Chondrocyte (in vitro differentiated cells): ENCODE measurements at regions not wholly inside any gene's neighbourhood (a gene's known extent, or its start where the extent isn't known, plus 50 kb on each side); places are given as distances from the start of the nearest gene placed in this dataset.

Experiments
- DNase-seq: peaks from one replicate; pipeline ENCODE4 v3.0.0; 2021; ENCODE audit warnings: mixed read lengths, low spot score
- H3K27ac Mint-ChIP-seq: one replicate; pipeline ENCODE4 v1.8.0; 2021; ENCODE audit warnings: mild to moderate bottlenecking, moderate library complexity, mixed read lengths; ENCODE audit not compliant: unreplicated experiment
- H3K27me3 Mint-ChIP-seq: 2 replicates; pipeline ENCODE4 v1.8.0; 2021; ENCODE audit warnings: low read depth, mixed read lengths
- H3K36me3 Mint-ChIP-seq: 2 replicates; pipeline ENCODE4 v1.8.0; 2021; ENCODE audit warnings: low read depth, mixed read lengths
- H3K4me1 Mint-ChIP-seq: 2 replicates; pipeline ENCODE4 v1.8.0; 2021; ENCODE audit warnings: low read depth, mild to moderate bottlenecking, mixed read lengths
- H3K4me3 Mint-ChIP-seq: one replicate; pipeline ENCODE4 v1.8.0; 2021; ENCODE audit warnings: mild to moderate bottlenecking, moderate library complexity, mixed read lengths; ENCODE audit not compliant: unreplicated experiment
- H3K9me3 Mint-ChIP-seq: 2 replicates; pipeline ENCODE4 v1.8.0; 2021; ENCODE audit warnings: low read depth, mixed read lengths
- TF ChIP-seq, protein P1 (sequence below): fragments of 200-600 bp; sonication (generic); IDR thresholded peaks from 2 replicates; pipeline ENCODE4 v1.5.0; 2021; ENCODE audit warnings: antibody characterized with exemption, mild to moderate bottlenecking, moderate library complexity

DNA sequence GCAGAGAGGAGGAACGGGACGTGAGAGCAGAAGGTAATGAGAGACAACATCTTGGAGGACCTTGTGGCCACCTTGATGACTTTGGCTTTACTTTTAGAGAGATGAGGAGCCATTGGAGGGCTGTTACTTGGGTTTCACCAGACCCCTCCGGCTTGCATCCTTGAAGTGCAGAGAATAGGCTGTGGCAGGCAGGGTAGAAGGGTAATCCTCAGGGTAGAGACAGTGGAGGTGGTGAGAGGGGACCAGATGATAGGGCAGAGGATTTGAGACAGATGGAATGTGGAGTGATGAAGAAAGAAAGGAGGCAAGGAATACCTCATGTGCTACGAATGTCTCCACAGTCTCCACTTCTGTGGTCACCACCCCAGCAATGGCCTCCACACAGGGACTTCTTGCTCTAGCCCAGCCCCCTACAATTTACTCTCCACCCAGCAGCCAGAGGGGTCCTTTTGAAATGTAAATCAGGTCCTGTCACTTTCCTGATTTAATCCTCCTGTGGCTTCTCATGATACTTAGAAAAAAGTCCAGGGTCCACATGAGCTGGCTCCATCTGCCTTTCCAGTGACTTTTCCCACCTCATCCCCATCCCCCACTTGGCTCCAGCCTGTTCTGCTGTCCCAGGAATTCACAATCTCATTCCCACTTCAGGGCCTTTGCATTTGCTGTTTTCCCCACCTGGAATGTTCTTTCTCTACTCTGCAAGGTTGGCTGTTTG, 115.0 kb downstream of the PJA1 start:
- Mint-ChIP-seq H3K4me3 (no peak overlapping the region), H3K9me3 (peaks cover 1% of the 10 kb centered on the region), H3K27ac (no peak overlapping the region), H3K36me3 (no peaks in the 10 kb centered on the region), H3K27me3 (no peaks in the 10 kb centered on the region), H3K4me1 (peaks cover 9% of the 10 kb centered on the region)
- DNase-seq = no peak
- TF ChIP-seq, protein P1, sequence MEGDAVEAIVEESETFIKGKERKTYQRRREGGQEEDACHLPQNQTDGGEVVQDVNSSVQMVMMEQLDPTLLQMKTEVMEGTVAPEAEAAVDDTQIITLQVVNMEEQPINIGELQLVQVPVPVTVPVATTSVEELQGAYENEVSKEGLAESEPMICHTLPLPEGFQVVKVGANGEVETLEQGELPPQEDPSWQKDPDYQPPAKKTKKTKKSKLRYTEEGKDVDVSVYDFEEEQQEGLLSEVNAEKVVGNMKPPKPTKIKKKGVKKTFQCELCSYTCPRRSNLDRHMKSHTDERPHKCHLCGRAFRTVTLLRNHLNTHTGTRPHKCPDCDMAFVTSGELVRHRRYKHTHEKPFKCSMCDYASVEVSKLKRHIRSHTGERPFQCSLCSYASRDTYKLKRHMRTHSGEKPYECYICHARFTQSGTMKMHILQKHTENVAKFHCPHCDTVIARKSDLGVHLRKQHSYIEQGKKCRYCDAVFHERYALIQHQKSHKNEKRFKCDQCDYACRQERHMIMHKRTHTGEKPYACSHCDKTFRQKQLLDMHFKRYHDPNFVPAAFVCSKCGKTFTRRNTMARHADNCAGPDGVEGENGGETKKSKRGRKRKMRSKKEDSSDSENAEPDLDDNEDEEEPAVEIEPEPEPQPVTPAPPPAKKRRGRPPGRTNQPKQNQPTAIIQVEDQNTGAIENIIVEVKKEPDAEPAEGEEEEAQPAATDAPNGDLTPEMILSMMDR = no peak

DNA sequence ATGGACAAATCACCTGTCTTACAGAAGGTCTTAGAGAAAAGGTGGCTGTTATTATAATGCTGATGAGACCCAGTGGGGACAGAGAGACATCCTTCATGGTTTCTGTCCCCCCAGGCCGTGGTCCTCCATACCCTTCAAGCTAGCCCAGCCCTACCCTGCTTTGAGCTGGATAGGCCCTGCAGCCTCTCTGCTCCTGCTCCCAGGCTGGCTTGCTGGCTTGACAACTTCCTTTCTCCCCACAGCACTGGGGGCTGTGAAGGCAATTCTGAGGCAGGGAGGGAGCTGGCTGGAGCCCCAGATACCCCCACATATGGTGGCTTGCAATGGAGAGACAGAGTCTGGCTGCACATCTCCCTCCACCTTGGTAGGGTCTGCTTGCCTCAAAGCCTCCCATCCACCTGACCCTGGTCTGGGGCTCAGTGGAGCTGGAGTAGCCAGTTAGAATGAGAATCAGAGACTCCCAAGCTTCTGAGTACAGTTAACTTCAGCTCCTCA, 118.2 kb downstream of the PJA1 start:
- no peak overlapping the region for H3K4me3 Mint-ChIP-seq
- H3K27me3 Mint-ChIP-seq = no peaks in the 10 kb centered on the region
- no peaks in the 10 kb centered on the region for H3K36me3 Mint-ChIP-seq
- no peak overlapping the region for H3K27ac Mint-ChIP-seq
- TF ChIP-seq, protein P1 = no peak
- DNase-seq = no peak
- peaks cover 17% of the 10 kb centered on the region for H3K9me3 Mint-ChIP-seq
- peaks cover 9% of the 10 kb centered on the region for H3K4me1 Mint-ChIP-seq

DNA sequence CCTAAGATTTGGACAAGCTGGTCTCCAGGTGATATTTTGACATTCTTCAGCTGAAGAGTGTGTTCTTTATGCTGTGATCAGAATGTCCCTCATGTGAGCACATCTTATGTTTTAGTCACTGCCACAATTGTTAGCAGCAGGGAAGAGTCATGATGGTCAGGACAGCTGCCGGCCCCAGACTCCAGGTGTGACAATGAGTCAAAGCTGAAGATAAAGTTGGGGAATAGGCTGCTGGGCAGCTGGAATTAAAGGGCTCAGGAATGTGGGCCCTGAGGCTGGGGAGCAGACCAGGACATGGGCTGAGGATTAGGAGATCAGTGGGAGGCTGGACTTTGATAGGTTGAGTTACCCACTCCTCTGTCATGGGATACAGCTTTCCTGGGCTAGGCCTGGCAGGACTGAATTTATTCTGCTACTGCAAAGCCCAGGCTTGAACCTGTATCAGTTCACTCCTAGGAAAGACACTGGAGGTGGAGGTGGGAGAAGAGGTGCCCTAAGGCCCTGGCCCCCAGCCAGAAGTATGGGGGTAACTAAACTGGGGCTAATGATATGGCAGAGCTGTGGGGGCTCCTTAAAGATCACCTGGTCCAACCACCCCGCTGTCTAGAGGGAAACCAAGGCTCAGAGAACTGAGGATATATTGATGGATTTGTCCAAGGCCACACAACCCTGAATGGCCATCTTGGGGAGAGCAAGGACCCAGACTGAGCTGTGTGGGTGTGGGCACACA, 119.5 kb downstream of the PJA1 start:
- Mint-ChIP-seq H3K36me3 (no peaks in the 10 kb centered on the region), H3K4me1 (peaks cover 9% of the 10 kb centered on the region), H3K9me3 (peaks cover 17% of the 10 kb centered on the region), H3K27ac (no peak overlapping the region), H3K4me3 (no peak overlapping the region), H3K27me3 (no peaks in the 10 kb centered on the region)
- TF ChIP-seq, protein P1 = no peak
- DNase-seq = no peak

DNA sequence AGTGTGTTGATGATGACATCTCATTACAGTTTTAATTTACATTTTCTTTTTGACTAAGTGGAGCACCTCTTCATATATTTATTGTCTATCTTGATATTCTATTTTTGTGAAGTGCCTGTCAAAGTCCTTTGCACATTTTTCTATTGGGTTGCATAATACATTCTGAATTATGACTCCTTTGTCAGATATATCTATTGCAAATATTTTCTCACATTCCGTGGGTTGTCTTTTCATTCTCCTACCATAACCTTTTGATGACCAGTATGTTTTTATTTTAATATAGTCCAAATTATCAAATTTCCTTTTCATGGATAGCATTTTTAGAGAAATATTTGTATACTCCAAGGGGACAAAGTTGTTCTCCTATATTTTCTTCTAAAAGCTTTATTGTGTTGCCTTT, 126.4 kb downstream of the PJA1 start:
- no peaks in the 10 kb centered on the region for H3K36me3 Mint-ChIP-seq
- DNase-seq = no peak
- H3K27ac Mint-ChIP-seq = no peak overlapping the region
- peaks cover 24% of the 10 kb centered on the region for H3K9me3 Mint-ChIP-seq
- peaks cover 9% of the 10 kb centered on the region for H3K4me1 Mint-ChIP-seq
- TF ChIP-seq, protein P1 = no peak
- H3K4me3 Mint-ChIP-seq = no peak overlapping the region
- no peaks in the 10 kb centered on the region for H3K27me3 Mint-ChIP-seq

DNA sequence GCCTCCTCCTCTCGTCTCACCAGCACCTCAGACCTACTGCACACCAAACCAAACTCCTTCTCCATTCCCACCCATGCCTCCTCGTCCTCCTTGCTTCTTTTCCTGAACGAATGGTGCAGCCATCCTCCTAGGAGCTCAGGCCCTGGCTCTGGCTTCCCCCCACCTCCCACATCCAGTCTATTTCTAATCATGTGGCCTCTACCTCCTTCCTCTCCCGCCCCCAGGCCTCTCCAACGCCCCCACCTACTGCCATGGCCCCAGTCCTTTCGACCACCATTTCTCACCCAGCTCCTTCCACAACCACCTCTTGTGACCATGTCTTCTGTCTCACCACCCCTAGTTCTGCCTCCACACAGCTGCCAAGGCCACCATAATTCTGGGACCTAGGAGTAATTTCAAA, 127.1 kb downstream of the PJA1 start:
- Mint-ChIP-seq H3K9me3 (peaks cover 17% of the 10 kb centered on the region), H3K36me3 (no peaks in the 10 kb centered on the region), H3K27ac (no peak overlapping the region), H3K4me1 (peaks cover 9% of the 10 kb centered on the region), H3K27me3 (no peaks in the 10 kb centered on the region), H3K4me3 (no peak overlapping the region)
- TF ChIP-seq, protein P1 = no peak
- no peak for DNase-seq
